IMR-90 (cell line): ENCODE measurements at regions not wholly inside any gene's neighbourhood (a gene's known extent, or its start where the extent isn't known, plus 50 kb on each side); places are given as distances from the start of the nearest gene placed in this dataset.

Experiments
- CHD1 ChIP-seq: IDR thresholded peaks from 2 replicates; pipeline ENCODE4 v1.6.1; 2012; ENCODE audit warnings: low read depth, low read length, improper control_type of control experiment
- CTCF ChIP-seq: conservative IDR thresholded peaks from 2 replicates; pipeline ENCODE4 v1.5.1; 2012; ENCODE audit warnings: mild to moderate bottlenecking, low read depth, low read length, improper control_type of control experiment
- POLR2A ChIP-seq: IDR thresholded peaks from 2 replicates; pipeline ENCODE4 v1.6.1; 2012; ENCODE audit warnings: mild to moderate bottlenecking, low read depth, low read length
- USF2 ChIP-seq: fragments of 150-350 bp; IDR thresholded peaks from 2 replicates; pipeline ENCODE4 v1.6.1; 2017; ENCODE audit warnings: mild to moderate bottlenecking, antibody characterized with exemption, low read length, low read depth

GRCh38 chr13:28585561-28585960 is 73.4 kb upstream of the POMP start (continued):
- TF ChIP-seq CTCF (no peak), USF2 (no peak), POLR2A (no peak), CHD1 (no peak)
